H9 (cell line): ENCODE measurements at regions not wholly inside any gene's neighbourhood (a gene's known extent, or its start where the extent isn't known, plus 50 kb on each side); places are given as distances from the start of the nearest gene placed in this dataset.

Source experiments
- DNase-seq: peaks from one replicate; pipeline ENCODE4 v3.0.0-alpha.2; 2017
- H2AFZ ChIP-seq: one replicate; pipeline ENCODE4 v1.6.1; 2013; ENCODE audit warnings: mild to moderate bottlenecking, low read length, control low read depth, moderate library complexity
- H2AK5ac ChIP-seq: 2 replicates; pipeline ENCODE4 v1.6.1; 2013; ENCODE audit warnings: low read length, control low read depth, mixed read lengths; ENCODE audit not compliant: insufficient read length
- H2BK120ac ChIP-seq: one replicate; pipeline ENCODE4 v1.6.1; 2013; ENCODE audit warnings: low read depth, mild to moderate bottlenecking, low read length, control low read depth, inconsistent platforms; ENCODE audit not compliant: poor library complexity, severe bottlenecking
- H2BK12ac ChIP-seq: 2 replicates; pipeline ENCODE4 v1.6.1; 2013; ENCODE audit warnings: low read length, control low read depth, mixed read lengths, low read depth; ENCODE audit not compliant: insufficient read length
- H2BK15ac ChIP-seq: 2 replicates; pipeline ENCODE4 v1.6.1; 2013; ENCODE audit warnings: low read depth, low read length, control low read depth
- H2BK20ac ChIP-seq: one replicate; pipeline ENCODE4 v1.6.1; 2013; ENCODE audit warnings: low read depth, mild to moderate bottlenecking, low read length, control low read depth, inconsistent platforms; ENCODE audit not compliant: poor library complexity, severe bottlenecking
- H2BK5ac ChIP-seq: 2 replicates; pipeline ENCODE4 v1.6.1; 2013; ENCODE audit warnings: low read length, control low read depth, mixed read lengths; ENCODE audit not compliant: insufficient read length
- H3K14ac ChIP-seq: 2 replicates; pipeline ENCODE4 v1.6.1; 2013; ENCODE audit warnings: low read length, control low read depth; ENCODE audit not compliant: insufficient read depth
- H3K18ac ChIP-seq: 2 replicates; pipeline ENCODE4 v1.6.1; 2013; ENCODE audit warnings: low read depth, mild to moderate bottlenecking, mixed read lengths, low read length, control low read depth; ENCODE audit not compliant: insufficient read length
- H3K23ac ChIP-seq: 2 replicates; pipeline ENCODE4 v1.6.1; 2013; ENCODE audit warnings: low read length, control low read depth, mixed read lengths, low read depth; ENCODE audit not compliant: insufficient read length
- H3K23me2 ChIP-seq: 2 replicates; pipeline ENCODE4 v1.6.1; 2013; ENCODE audit warnings: low read depth, mild to moderate bottlenecking, mixed read lengths, low read length, control low read depth; ENCODE audit not compliant: insufficient read length, poor library complexity, severe bottlenecking
- H3K27ac ChIP-seq: 2 replicates; pipeline ENCODE4 v1.5.1; 2013; ENCODE audit warnings: low read length, control low read depth, mixed read lengths, low read depth; ENCODE audit not compliant: insufficient read length
- H3K27me3 ChIP-seq: 2 replicates; pipeline ENCODE4 v1.6.1; 2013; ENCODE audit warnings: low read length, control low read depth, inconsistent platforms; ENCODE audit not compliant: insufficient read depth
- H3K4ac ChIP-seq: 2 replicates; pipeline ENCODE4 v1.6.1; 2013; ENCODE audit warnings: low read depth, mild to moderate bottlenecking, control low read depth, inconsistent platforms, low read length, moderate library complexity
- H3K4me1 ChIP-seq: 2 replicates; pipeline ENCODE4 v1.6.1; 2013; ENCODE audit warnings: low read length, control low read depth, inconsistent platforms; ENCODE audit not compliant: insufficient read depth
- H3K4me2 ChIP-seq: 2 replicates; pipeline ENCODE4 v1.6.1; 2013; ENCODE audit warnings: low read length, control low read depth, mixed read lengths; ENCODE audit not compliant: insufficient read length, insufficient read depth
- H3K56ac ChIP-seq: 2 replicates; pipeline ENCODE4 v1.6.1; 2013; ENCODE audit warnings: low read depth, mild to moderate bottlenecking, mixed read lengths, low read length, control low read depth; ENCODE audit not compliant: insufficient read length
- H3K79me1 ChIP-seq: 2 replicates; pipeline ENCODE4 v1.6.1; 2013; ENCODE audit warnings: low read depth, mild to moderate bottlenecking, moderate library complexity, low read length, control low read depth, inconsistent platforms; ENCODE audit not compliant: insufficient read depth, poor library complexity, severe bottlenecking
- H3K79me2 ChIP-seq: 2 replicates; pipeline ENCODE4 v1.6.1; 2013; ENCODE audit warnings: low read length, control low read depth, inconsistent platforms; ENCODE audit not compliant: insufficient read depth
- H3K9ac ChIP-seq: 2 replicates; pipeline ENCODE4 v1.6.1; 2013; ENCODE audit warnings: low read length, control low read depth, mixed read lengths; ENCODE audit not compliant: insufficient read length; ENCODE audit errors: extremely low read depth
- H3K9me3 ChIP-seq: one replicate; pipeline ENCODE4 v1.6.1; 2013; ENCODE audit warnings: low read depth, low read length, inconsistent platforms; ENCODE audit not compliant: control insufficient read depth
- H3T11ph ChIP-seq: one replicate; pipeline ENCODE4 v1.6.1; 2013; ENCODE audit warnings: mild to moderate bottlenecking, low read length, control low read depth, inconsistent platforms
- H4K20me1 ChIP-seq: one replicate; pipeline ENCODE4 v1.6.1; 2013; ENCODE audit not compliant: control insufficient read depth, insufficient read length, insufficient read depth
- H4K5ac ChIP-seq: 2 replicates; pipeline ENCODE4 v1.6.1; 2013; ENCODE audit warnings: low read depth, mild to moderate bottlenecking, mixed read lengths, low read length, control low read depth; ENCODE audit not compliant: insufficient read length
- H4K8ac ChIP-seq: replicated peaks from 2 replicates; pipeline ENCODE4 v1.6.1; 2013; ENCODE audit warnings: low read length, control low read depth, mixed read lengths, low read depth; ENCODE audit not compliant: insufficient read length
- H4K91ac ChIP-seq: 2 replicates; pipeline ENCODE4 v1.6.1; 2013; ENCODE audit warnings: low read depth, mild to moderate bottlenecking, moderate library complexity, mixed read lengths, low read length, control low read depth; ENCODE audit not compliant: insufficient read length
- H3K27ac Mint-ChIP-seq, 3 experiments: 2 replicates in 2 of 3; 3 replicates in 1 of 3; pipeline ENCODE4 v1.8.0; 2020 to 2021; ENCODE audit warnings: mixed read lengths in 3 of 3, mild to moderate bottlenecking in 1 of 3, moderate library complexity in 1 of 3
- H3K27me3 Mint-ChIP-seq: 2 replicates; pipeline ENCODE4 v1.8.0; 2021; ENCODE audit warnings: low read depth, mild to moderate bottlenecking, moderate library complexity, mixed read lengths
- H3K36me3 Mint-ChIP-seq, 3 experiments: 2 replicates in 2 of 3; 3 replicates in 1 of 3; pipeline ENCODE4 v1.8.0; 2020 to 2021; ENCODE audit warnings: low read depth in 3 of 3, mixed read lengths in 3 of 3; ENCODE audit not compliant: insufficient read depth in 1 of 3
- H3K4me1 Mint-ChIP-seq, 2 experiments: 2 replicates each; pipeline ENCODE4 v1.8.0; 2020; ENCODE audit warnings: mixed read lengths in 2 of 2
- H3K4me3 Mint-ChIP-seq, 2 experiments: 2 replicates in 1 of 2; 3 replicates in 1 of 2; pipeline ENCODE4 v1.8.0; 2020 to 2021; ENCODE audit warnings: mild to moderate bottlenecking in 2 of 2, mixed read lengths in 2 of 2, moderate library complexity in 1 of 2
- H3K9me3 Mint-ChIP-seq, 2 experiments: 2 replicates in 1 of 2; 3 replicates in 1 of 2; pipeline ENCODE4 v1.8.0; 2020; ENCODE audit warnings: mild to moderate bottlenecking in 2 of 2, mixed read lengths in 2 of 2, moderate library complexity in 1 of 2
- WGBS: extraction: QIAGEN DNeasy Blood & Tissue Kit; methylation state at CpG from one replicate; pipeline ENCODE4 v1.1.7; 2013; ENCODE audit warnings: missing lambda C conversion rate, low lambda C conversion rate, mixed read lengths; ENCODE audit not compliant: insufficient read length; ENCODE audit errors: extremely low coverage; 5-methylcytosine and 5-hydroxymethylcytosine counted together
- TF ChIP-seq, protein P1 (sequence below): fragments of 200-600 bp; sonication (generic); conservative IDR thresholded peaks from 3 replicates; pipeline ENCODE4 v1.8.0; 2021; ENCODE audit warnings: antibody characterized with exemption, mild to moderate bottlenecking

DNA sequence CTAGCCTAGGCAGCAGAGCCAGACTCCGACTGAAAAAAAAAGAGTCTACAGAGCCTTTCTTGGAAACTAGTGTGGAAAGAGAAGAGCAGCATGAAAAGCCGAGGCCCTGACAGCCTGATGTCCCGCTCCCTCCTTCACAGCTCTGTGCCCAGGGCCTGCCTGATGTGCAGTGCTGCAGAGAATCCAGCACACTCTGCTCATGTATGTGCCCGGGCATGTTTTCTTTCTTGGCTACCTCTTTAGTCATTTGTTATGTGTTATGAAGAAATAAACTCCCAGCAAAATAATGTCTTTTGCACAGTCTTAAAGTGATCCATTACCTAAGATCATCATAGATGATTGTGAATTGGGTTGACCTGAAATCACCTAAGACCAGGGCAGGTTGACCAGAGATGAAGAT lies 78.1 kb upstream of the EZR start:
- no peaks in the 10 kb centered on the region for H3K79me2 ChIP-seq
- H3K14ac ChIP-seq = no peak overlapping the region
- H2BK5ac ChIP-seq = no peak overlapping the region
- H4K8ac ChIP-seq = no peak overlapping the region
- H3K27me3 Mint-ChIP-seq = no peaks in the 10 kb centered on the region
- no peak overlapping the region for H4K5ac ChIP-seq
- H2BK12ac ChIP-seq = no peak overlapping the region
- no peak overlapping the region for H2BK15ac ChIP-seq
- no peak overlapping the region for H3K56ac ChIP-seq
- peaks cover 22 to 27% of the 10 kb centered on the region in 2 experiments for H3K4me1 Mint-ChIP-seq
- no peak overlapping the region for H3K4me2 ChIP-seq
- 0 out of 7 replicates have a peak overlapping the region, but pooled peaks of 1 of the 3 experiments have one; percentile 45 for H3K27ac Mint-ChIP-seq
- H4K91ac ChIP-seq = no peak overlapping the region
- H3K36me3 Mint-ChIP-seq = peaks cover 0 to 8% (median 0%) of the 10 kb centered on the region in 3 experiments; a peak in 3 of 7 replicates
- TF ChIP-seq, protein P1, sequence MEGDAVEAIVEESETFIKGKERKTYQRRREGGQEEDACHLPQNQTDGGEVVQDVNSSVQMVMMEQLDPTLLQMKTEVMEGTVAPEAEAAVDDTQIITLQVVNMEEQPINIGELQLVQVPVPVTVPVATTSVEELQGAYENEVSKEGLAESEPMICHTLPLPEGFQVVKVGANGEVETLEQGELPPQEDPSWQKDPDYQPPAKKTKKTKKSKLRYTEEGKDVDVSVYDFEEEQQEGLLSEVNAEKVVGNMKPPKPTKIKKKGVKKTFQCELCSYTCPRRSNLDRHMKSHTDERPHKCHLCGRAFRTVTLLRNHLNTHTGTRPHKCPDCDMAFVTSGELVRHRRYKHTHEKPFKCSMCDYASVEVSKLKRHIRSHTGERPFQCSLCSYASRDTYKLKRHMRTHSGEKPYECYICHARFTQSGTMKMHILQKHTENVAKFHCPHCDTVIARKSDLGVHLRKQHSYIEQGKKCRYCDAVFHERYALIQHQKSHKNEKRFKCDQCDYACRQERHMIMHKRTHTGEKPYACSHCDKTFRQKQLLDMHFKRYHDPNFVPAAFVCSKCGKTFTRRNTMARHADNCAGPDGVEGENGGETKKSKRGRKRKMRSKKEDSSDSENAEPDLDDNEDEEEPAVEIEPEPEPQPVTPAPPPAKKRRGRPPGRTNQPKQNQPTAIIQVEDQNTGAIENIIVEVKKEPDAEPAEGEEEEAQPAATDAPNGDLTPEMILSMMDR = no peak
- no peak overlapping the region for H2AFZ ChIP-seq
- H3K9me3 Mint-ChIP-seq = 0 out of 5 replicates have a peak, but pooled peaks cover 0 to 3% of the 10 kb centered on the region in 2 experiments
- no peak for DNase-seq
- no CpG with 5 or more reads among the region's 4 CpGs for WGBS
- no peaks in the 10 kb centered on the region for H3K79me1 ChIP-seq
- H3K23ac ChIP-seq = no peak overlapping the region
- H3K18ac ChIP-seq = no peak overlapping the region
- H3K27ac ChIP-seq = no peak overlapping the region
- H2BK20ac ChIP-seq = peak overlapping the region; percentile 60
- H3K27me3 ChIP-seq = no peaks in the 10 kb centered on the region
- no peak overlapping the region for H2BK120ac ChIP-seq
- H3K9ac ChIP-seq = no peak overlapping the region
- H3K4me3 Mint-ChIP-seq = no peak overlapping the region
- H3K9me3 ChIP-seq = no peaks in the 10 kb centered on the region
- peaks cover 2% of the 10 kb centered on the region; the same call in 1 of the 2 replicates for H3K4me1 ChIP-seq
- H3K23me2 ChIP-seq = no peaks in the 10 kb centered on the region
- peak overlapping the region; percentile 8 for H3T11ph ChIP-seq
- H4K20me1 ChIP-seq = no peaks in the 10 kb centered on the region
- H2AK5ac ChIP-seq = no peak overlapping the region
- no peak overlapping the region for H3K4ac ChIP-seq
